ENCODE measurements at regions not wholly inside any gene's neighbourhood (a gene's known extent, or its start where the extent isn't known, plus 50 kb on each side); places are given as distances from the start of the nearest gene placed in this dataset.
"Not testable (repeated sequence)": the region's sequence is repeated elsewhere in the genome, so short reads cannot be mapped to it uniquely, and the experiment has no call there.

DNA sequence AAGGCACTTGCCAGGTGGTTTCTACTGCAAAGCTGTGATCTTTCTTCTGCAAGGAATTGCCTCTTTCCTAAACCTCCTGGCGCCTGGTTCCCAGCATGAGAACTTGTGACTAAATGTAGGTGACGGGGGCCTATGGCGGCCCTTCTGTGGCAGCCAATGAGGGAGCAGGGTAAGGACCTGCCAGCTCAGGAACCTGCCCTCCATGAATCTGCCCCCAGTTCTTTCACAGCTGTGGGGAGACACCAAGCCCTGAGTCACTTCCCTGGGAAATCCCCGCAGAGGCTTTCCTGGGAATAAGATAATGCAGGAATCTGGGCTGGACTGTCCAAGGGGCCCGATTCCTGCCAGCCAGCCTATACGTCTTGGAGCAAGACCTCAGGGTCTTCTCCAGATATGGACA lies 56.7 kb upstream of the CTNNA1 start:
- peak; percentile 69 for DNase-seq (ENCODE audit: low read depth)
- TF ChIP-seq, protein P1, sequence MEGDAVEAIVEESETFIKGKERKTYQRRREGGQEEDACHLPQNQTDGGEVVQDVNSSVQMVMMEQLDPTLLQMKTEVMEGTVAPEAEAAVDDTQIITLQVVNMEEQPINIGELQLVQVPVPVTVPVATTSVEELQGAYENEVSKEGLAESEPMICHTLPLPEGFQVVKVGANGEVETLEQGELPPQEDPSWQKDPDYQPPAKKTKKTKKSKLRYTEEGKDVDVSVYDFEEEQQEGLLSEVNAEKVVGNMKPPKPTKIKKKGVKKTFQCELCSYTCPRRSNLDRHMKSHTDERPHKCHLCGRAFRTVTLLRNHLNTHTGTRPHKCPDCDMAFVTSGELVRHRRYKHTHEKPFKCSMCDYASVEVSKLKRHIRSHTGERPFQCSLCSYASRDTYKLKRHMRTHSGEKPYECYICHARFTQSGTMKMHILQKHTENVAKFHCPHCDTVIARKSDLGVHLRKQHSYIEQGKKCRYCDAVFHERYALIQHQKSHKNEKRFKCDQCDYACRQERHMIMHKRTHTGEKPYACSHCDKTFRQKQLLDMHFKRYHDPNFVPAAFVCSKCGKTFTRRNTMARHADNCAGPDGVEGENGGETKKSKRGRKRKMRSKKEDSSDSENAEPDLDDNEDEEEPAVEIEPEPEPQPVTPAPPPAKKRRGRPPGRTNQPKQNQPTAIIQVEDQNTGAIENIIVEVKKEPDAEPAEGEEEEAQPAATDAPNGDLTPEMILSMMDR (IDR thresholded peaks at IDR 0.05; ENCODE audit: insufficient read depth, low read length) = no peak
- no peak overlapping the region for H3K4me3 ChIP-seq (ENCODE audit: low read depth, low read length)

DNA sequence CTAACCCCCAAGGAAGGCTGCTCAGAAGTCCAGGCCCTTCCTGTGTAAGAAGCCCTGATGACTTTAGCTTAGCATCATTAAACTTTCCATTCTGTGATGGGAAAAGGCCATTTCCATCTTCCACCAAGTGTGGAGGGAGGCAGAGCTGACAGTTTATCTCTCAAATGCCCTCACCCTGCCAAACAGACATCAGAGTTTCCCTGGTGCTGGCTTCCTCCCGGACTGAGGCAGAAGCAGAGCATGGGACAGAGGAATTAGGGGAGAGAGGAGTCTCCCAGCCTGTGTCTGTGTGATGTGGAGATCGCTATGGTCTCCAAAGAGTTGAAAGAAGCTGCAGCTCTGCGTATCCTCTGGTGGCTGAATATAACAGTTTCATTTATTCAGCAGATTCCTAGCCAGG lies 57.4 kb upstream of the CTNNA1 start:
- no peak for DNase-seq (ENCODE audit: low read depth)
- TF ChIP-seq, protein P1 (IDR thresholded peaks at IDR 0.05; ENCODE audit: insufficient read depth, low read length) = no peak
- H3K4me3 ChIP-seq (ENCODE audit: low read depth, low read length) = no peak overlapping the region

DNA sequence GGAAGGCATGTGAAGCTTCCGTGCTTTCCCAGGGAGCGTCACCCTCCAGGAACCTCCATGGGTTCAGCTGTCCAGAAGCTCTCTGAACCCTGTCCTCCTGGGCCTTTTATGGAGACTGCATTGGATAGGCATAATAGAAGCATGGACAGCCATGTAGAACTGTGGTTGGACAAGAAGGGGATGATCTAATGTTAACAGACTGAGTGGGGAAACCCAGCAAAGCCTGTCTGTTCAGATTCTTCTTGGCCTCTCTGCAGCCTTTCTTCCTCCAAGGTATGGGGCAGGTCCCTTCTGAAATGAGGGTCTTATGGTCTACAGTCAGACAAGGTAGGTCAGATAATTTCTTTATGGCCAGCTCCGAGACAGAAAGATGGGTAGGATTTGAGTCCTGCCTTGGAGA lies 59.1 kb upstream of the CTNNA1 start:
- DNase-seq (ENCODE audit: low read depth) = no peak
- TF ChIP-seq, protein P1 (IDR thresholded peaks at IDR 0.05; ENCODE audit: insufficient read depth, low read length) = no peak
- no peak overlapping the region for H3K4me3 ChIP-seq (ENCODE audit: low read depth, low read length)

DNA sequence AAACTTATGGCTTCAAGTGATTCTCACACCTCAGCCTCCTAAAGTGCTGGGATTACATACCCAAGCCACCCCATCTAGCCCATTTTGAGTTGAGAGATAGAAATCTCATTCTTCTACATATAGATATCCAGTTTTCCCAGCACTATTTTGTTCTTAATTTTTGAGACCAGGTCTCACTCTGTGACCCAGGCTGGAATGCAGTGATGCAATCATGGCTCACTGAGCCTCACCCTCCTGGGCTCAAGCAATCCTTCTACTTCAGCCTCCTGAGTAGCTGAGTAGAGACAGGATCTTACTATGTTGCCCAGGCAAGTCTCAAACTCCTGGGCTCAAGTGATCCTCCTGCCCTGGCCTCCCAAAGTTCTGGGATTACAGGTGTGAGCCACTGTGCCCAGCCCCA lies 60.9 kb upstream of the CTNNA1 start:
- H3K4me3 ChIP-seq (ENCODE audit: low read depth, low read length) = no peak overlapping the region
- no peak for DNase-seq (ENCODE audit: low read depth)
- TF ChIP-seq, protein P1 (IDR thresholded peaks at IDR 0.05; ENCODE audit: insufficient read depth, low read length) = no peak

DNA sequence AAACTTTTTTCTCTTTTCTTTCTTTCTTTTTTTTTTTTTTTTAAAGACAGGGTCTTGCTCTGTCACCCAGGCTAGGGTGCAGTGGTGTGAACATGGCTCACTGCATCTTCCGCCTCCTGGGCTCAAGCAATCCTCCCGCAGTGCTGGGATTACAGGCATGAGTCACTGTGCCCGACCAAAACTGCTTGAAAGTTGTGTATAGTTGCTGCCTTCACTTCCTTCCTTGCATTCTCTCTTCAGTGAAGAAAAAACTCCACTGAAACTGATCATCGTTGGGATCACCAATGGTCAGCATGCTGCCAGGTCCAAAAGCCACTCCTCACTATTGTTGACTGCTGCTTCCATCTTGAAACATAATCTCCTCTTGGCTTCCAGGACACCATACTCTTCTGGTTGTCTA lies 66.6 kb upstream of the CTNNA1 start:
- no peak for DNase-seq (ENCODE audit: low read depth)
- no peak overlapping the region for H3K4me3 ChIP-seq (ENCODE audit: low read depth, low read length)
- TF ChIP-seq, protein P1 (IDR thresholded peaks at IDR 0.05; ENCODE audit: insufficient read depth, low read length) = no peak

DNA sequence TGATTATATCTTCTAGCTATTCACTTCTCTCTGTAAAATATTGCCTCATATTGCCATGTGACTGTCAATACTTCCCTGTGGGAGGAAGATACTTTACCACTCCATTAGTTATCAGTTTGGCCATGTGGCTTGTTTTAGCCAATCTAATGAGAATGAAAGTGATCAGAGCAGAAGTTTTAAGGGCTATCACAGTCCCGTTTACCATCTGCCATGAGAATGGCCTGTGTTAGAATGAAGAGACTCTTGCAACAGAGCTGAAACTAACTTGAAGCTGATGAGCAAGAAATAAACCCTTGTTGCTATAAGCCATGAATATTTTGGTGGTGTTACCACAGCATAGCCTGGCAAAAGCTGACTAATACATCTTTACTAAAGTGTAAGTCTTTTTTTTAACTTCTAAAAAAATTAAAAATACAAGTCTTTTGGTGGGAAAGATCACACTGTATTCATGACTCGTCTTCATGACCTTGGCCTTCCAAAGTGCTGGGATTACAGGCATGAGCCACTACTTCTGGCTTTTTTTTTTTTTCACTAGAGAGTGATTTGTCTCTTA lies 68.0 kb upstream of the CTNNA1 start:
- no peak for DNase-seq (ENCODE audit: low read depth)
- no peak overlapping the region for H3K4me3 ChIP-seq (ENCODE audit: low read depth, low read length)
- TF ChIP-seq, protein P1 (IDR thresholded peaks at IDR 0.05; ENCODE audit: insufficient read depth, low read length) = no peak

DNA sequence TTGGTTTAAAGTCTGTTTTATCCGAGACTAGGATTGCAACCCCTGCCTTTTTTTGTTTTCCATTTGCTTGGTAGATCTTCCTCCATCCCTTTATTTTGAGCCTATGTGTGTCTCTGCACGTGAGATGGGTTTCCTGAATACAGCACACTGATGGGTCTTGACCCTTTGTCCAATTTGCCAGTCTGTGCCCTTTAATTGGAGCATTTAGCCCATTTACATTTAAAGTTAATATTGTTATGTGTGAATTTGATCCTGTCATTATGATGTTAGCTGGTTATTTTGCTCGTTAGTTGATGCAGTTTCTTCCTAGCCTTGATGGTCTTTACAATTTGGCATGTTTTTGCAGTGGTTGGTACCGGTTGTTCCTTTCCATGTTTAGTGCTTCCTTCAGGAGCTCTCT lies 70.8 kb upstream of the CTNNA1 start:
- DNase-seq (ENCODE audit: low read depth); H3K4me3 ChIP-seq (ENCODE audit: low read depth, low read length): not testable (repeated sequence)

DNA sequence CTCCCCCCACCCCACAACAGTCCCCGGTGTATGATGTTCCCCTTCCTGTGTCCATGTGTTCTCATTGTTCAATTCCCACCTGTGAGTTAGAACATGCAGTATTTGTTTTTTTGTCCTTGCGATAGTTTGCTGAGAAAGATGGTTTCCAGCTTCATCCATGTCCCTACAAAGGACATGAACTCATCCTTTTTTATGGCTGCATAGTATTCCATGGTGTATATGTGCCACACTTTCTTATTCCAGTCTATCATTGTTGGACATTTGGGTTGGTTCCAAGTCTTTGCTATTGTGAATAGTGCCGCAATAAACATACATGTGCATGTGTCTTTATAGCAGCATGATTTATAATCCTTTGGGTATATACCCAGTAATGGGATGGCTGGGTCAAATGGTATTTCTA lies 74.4 kb upstream of the CTNNA1 start:
- DNase-seq (ENCODE audit: low read depth); H3K4me3 ChIP-seq (ENCODE audit: low read depth, low read length): not testable (repeated sequence)
